Mesenchymal stem cell (in vitro differentiated cells and primary cell): ENCODE measurements at regions not wholly inside any gene's neighbourhood (a gene's known extent, or its start where the extent isn't known, plus 50 kb on each side); places are given as distances from the start of the nearest gene placed in this dataset.

Experiments used
- DNase-seq: peaks from one replicate; pipeline ENCODE4 v3.0.0-alpha.2; 2013
- H2AFZ ChIP-seq: one replicate; pipeline ENCODE4 v1.6.1; 2013; ENCODE audit warnings: low read depth, mild to moderate bottlenecking, control low read depth, inconsistent platforms, low read length, moderate library complexity
- H2AK5ac ChIP-seq: 2 replicates; pipeline ENCODE4 v1.6.1; 2013; ENCODE audit warnings: low read length, moderate library complexity, mild to moderate bottlenecking, inconsistent platforms; ENCODE audit not compliant: severe bottlenecking
- H2BK120ac ChIP-seq: one replicate; pipeline ENCODE4 v1.6.1; 2013; ENCODE audit warnings: low read depth, mild to moderate bottlenecking, inconsistent platforms, low read length, moderate library complexity
- H2BK12ac ChIP-seq, 2 experiments: one replicate each; pipeline ENCODE4 v1.6.1; 2013; ENCODE audit warnings: inconsistent platforms in 2 of 2, low read length in 2 of 2, mild to moderate bottlenecking in 2 of 2, moderate library complexity in 2 of 2, control low read depth in 1 of 2
- H2BK15ac ChIP-seq: one replicate; pipeline ENCODE4 v1.6.1; 2013; ENCODE audit warnings: mild to moderate bottlenecking, low read depth, inconsistent platforms; ENCODE audit not compliant: poor library complexity, severe bottlenecking
- H2BK5ac ChIP-seq: 2 replicates; pipeline ENCODE4 v1.6.1; 2013; ENCODE audit warnings: low read depth, mild to moderate bottlenecking, low read length, control low read depth, inconsistent platforms; ENCODE audit not compliant: poor library complexity, severe bottlenecking
- H3K14ac ChIP-seq, 2 experiments: one replicate each; pipeline ENCODE4 v1.6.1; 2013; ENCODE audit warnings: inconsistent platforms in 2 of 2, low read length in 2 of 2, control low read depth in 1 of 2, mild to moderate bottlenecking in 1 of 2, moderate library complexity in 1 of 2
- H3K18ac ChIP-seq, 2 experiments: one replicate each; pipeline ENCODE4 v1.6.1; 2013; ENCODE audit warnings: inconsistent platforms in 2 of 2, low read length in 2 of 2, control low read depth in 1 of 2, low read depth in 1 of 2, mild to moderate bottlenecking in 1 of 2
- H3K23ac ChIP-seq, 2 experiments: one replicate each; pipeline ENCODE4 v1.6.1; 2013; ENCODE audit warnings: inconsistent platforms in 2 of 2, low read length in 2 of 2, mild to moderate bottlenecking in 2 of 2, moderate library complexity in 2 of 2, control low read depth in 1 of 2
- H3K27ac ChIP-seq: 2 replicates; pipeline ENCODE4 v1.5.1; 2013; ENCODE audit warnings: mild to moderate bottlenecking, moderate library complexity, low read length, control low read depth, inconsistent platforms; ENCODE audit not compliant: poor library complexity, severe bottlenecking
- H3K27me3 ChIP-seq, 2 experiments: 2 replicates each; pipeline versions ENCODE4 v1.6.1 to v1.7.0; 2013; ENCODE audit warnings: low read length in 2 of 2, mild to moderate bottlenecking in 2 of 2, moderate library complexity in 2 of 2, control low read depth in 1 of 2, inconsistent platforms in 1 of 2; ENCODE audit not compliant: control insufficient read depth in 1 of 2, insufficient read depth in 1 of 2
- H3K36me3 ChIP-seq, 2 experiments: 2 replicates each; pipeline versions ENCODE4 v1.6.1 to v1.7.0; 2013; ENCODE audit warnings: low read length in 2 of 2, control low read depth in 1 of 2, inconsistent platforms in 1 of 2, low read depth in 1 of 2, mild to moderate bottlenecking in 1 of 2; ENCODE audit not compliant: insufficient read depth in 2 of 2, control insufficient read depth in 1 of 2
- H3K4ac ChIP-seq, 2 experiments: one replicate each; pipeline ENCODE4 v1.6.1; 2013; ENCODE audit warnings: inconsistent platforms in 2 of 2, low read length in 2 of 2, mild to moderate bottlenecking in 2 of 2, moderate library complexity in 2 of 2, control low read depth in 1 of 2, low read depth in 1 of 2
- H3K4me1 ChIP-seq: 2 replicates; pipeline ENCODE4 v1.6.1; 2013; ENCODE audit warnings: low read depth, low read length, control low read depth; ENCODE audit not compliant: control insufficient read depth, insufficient read depth
- H3K4me2 ChIP-seq: 2 replicates; pipeline ENCODE4 v1.6.1; 2013; ENCODE audit warnings: low read length, mild to moderate bottlenecking, inconsistent platforms; ENCODE audit not compliant: poor library complexity, severe bottlenecking
- H3K4me3 ChIP-seq, 2 experiments: 2 replicates each; pipeline versions ENCODE4 v1.5.1 to v1.7.0; 2013; ENCODE audit warnings: low read length in 2 of 2, mild to moderate bottlenecking in 2 of 2, control low read depth in 1 of 2, low read depth in 1 of 2; ENCODE audit not compliant: insufficient read depth in 1 of 2
- H3K79me1 ChIP-seq: replicated peaks from 2 replicates; pipeline ENCODE4 v1.6.1; 2013; ENCODE audit warnings: mild to moderate bottlenecking, control low read depth, low read length, inconsistent platforms; ENCODE audit not compliant: poor library complexity, severe bottlenecking
- H3K9ac ChIP-seq: 2 replicates; pipeline ENCODE4 v1.7.0; 2013; ENCODE audit warnings: mild to moderate bottlenecking, low read length, moderate library complexity
- H3K9me3 ChIP-seq: 2 replicates; pipeline ENCODE4 v1.7.0; 2013; ENCODE audit warnings: mild to moderate bottlenecking, low read length; ENCODE audit not compliant: control insufficient read depth
- H4K8ac ChIP-seq: one replicate; pipeline ENCODE4 v1.6.1; 2013; ENCODE audit warnings: inconsistent platforms, mild to moderate bottlenecking, low read length, moderate library complexity
- H4K91ac ChIP-seq: one replicate; pipeline ENCODE4 v1.6.1; 2013; ENCODE audit warnings: mild to moderate bottlenecking, low read length, inconsistent platforms
- WGBS: methylation state at CpG from one replicate; pipeline ENCODE4 v1.1.7; 2013; ENCODE audit warnings: mixed read lengths; 5-methylcytosine and 5-hydroxymethylcytosine counted together

- no peak overlapping the region for H3K23ac ChIP-seq
- H3K14ac ChIP-seq = no peak overlapping the region
- H3K18ac ChIP-seq = no peak overlapping the region
- no peak overlapping the region for H3K4me2 ChIP-seq
- no peak overlapping the region for H3K4me3 ChIP-seq
- no peak overlapping the region for H3K9ac ChIP-seq
- no peak overlapping the region for H2AFZ ChIP-seq
- 72% methylated on average over 3 of the region's 6 CpGs for WGBS
- no peaks in the 10 kb centered on the region for H3K9me3 ChIP-seq
- H3K36me3 ChIP-seq = peaks cover 4 to 8% of the 10 kb centered on the region in 2 experiments
- no peak overlapping the region for H2AK5ac ChIP-seq
- H3K4me1 ChIP-seq = peaks cover 5% of the 10 kb centered on the region
- no peak overlapping the region for H3K4ac ChIP-seq
- no peak overlapping the region for H2BK12ac ChIP-seq
- peaks cover 0 to 8% of the 10 kb centered on the region in 2 experiments for H3K27me3 ChIP-seq
- DNase-seq = no peak
- H2BK15ac ChIP-seq = no peak overlapping the region
- no peak overlapping the region for H2BK120ac ChIP-seq
- H3K27ac ChIP-seq = no peak overlapping the region
- H2BK5ac ChIP-seq = no peak overlapping the region
- no peaks in the 10 kb centered on the region for H3K79me1 ChIP-seq
- no peak overlapping the region for H4K8ac ChIP-seq
- no peak overlapping the region for H4K91ac ChIP-seq
These were observed 610.6 kb upstream of the DIPK2B start for GRCh38 chrX:45811326-45811725.

GRCh38 chrX:45807572-45808425 is 607.1 kb upstream of the DIPK2B start:
- Histone ChIP-seq H3K4me3 (peak overlapping the region in 1 of 2 experiments; percentile 72), H2BK5ac (no peak overlapping the region), H3K27ac (peak overlapping the region; percentile 98)

GRCh38 chrX:45806410-45807121 is 605.9 kb upstream of the DIPK2B start:
- H3K4ac ChIP-seq = no peak overlapping the region
- no peak overlapping the region for H2AFZ ChIP-seq
- no peak overlapping the region for H2BK15ac ChIP-seq
- no peaks in the 10 kb centered on the region for H3K9me3 ChIP-seq
- peak overlapping the region; percentile 87 for H4K8ac ChIP-seq
- DNase-seq = peak; percentile 94
- peak overlapping the region; percentile 18 for H4K91ac ChIP-seq
- H3K79me1 ChIP-seq = no peaks in the 10 kb centered on the region
- peaks cover 10% of the 10 kb centered on the region for H3K4me1 ChIP-seq
- WGBS = 2% methylated on average over 9 of the region's 10 CpGs
- H3K14ac ChIP-seq = no peak overlapping the region
- H2BK12ac ChIP-seq = no peak overlapping the region
- peak overlapping the region; percentile 14 to 79 for H3K18ac ChIP-seq
- H3K27ac ChIP-seq = peak overlapping the region; percentile 98
- peaks cover 0 to 2% of the 10 kb centered on the region in 2 experiments for H3K27me3 ChIP-seq
- H3K23ac ChIP-seq = no peak overlapping the region
- H3K36me3 ChIP-seq = peaks cover 0 to 3% of the 10 kb centered on the region in 2 experiments
- peak overlapping the region; percentile 55 for H3K4me2 ChIP-seq
- peak overlapping the region in 1 of 2 experiments; percentile 72 for H3K4me3 ChIP-seq
- peak overlapping the region; percentile 88 for H3K9ac ChIP-seq
- H2BK5ac ChIP-seq = peak overlapping the region; percentile 79
- H2AK5ac ChIP-seq = no peak overlapping the region
- H2BK120ac ChIP-seq = peak overlapping the region; percentile 34

More at GRCh38 chrX:45807572-45808425, 607.1 kb upstream of the DIPK2B start:
- H3K14ac ChIP-seq = no peak overlapping the region
- no peak overlapping the region for H3K23ac ChIP-seq
- peaks cover 0 to 3% of the 10 kb centered on the region in 2 experiments for H3K36me3 ChIP-seq
- H2BK12ac ChIP-seq = no peak overlapping the region
- H2BK120ac ChIP-seq = no peak overlapping the region
- no peaks in the 10 kb centered on the region for H3K79me1 ChIP-seq
- peaks cover 0 to 2% of the 10 kb centered on the region in 2 experiments for H3K27me3 ChIP-seq
- no peak overlapping the region for H4K8ac ChIP-seq
- H3K9ac ChIP-seq = peak overlapping the region; percentile 88
- no peak overlapping the region for H4K91ac ChIP-seq
- H3K4me2 ChIP-seq = no peak overlapping the region
- no peak overlapping the region for H2AFZ ChIP-seq
- H3K9me3 ChIP-seq = no peaks in the 10 kb centered on the region
- peak; percentile 75 for DNase-seq
- H2AK5ac ChIP-seq = no peak overlapping the region
- 3% methylated on average over 6 of the region's 12 CpGs for WGBS
- peaks cover 10% of the 10 kb centered on the region for H3K4me1 ChIP-seq
- H2BK15ac ChIP-seq = no peak overlapping the region
- H3K18ac ChIP-seq = no peak overlapping the region
- H3K4ac ChIP-seq = no peak overlapping the region

DNA sequence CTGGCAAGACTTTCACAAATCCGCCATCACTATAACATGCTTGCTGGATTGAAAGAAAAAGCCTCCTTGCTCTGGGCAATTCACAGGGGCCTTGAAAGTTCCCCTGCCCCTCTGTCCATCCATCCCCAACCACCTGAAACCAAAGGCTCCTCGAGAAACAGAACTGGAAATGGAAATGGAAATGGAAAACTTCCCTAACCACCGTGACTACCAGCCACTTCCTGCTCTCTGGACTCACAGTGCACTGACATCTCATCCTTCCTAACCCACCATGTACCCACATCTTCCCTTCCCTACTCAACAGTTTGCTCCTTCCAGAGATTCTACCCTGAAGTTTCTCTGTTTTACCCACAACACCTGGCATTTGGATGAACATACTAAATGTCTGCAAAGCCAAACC is 603.6 kb upstream of the DIPK2B start:
- no peak overlapping the region for H2BK5ac ChIP-seq
- H3K14ac ChIP-seq = peak overlapping the region in 1 of 2 experiments; percentile 15
- no peak overlapping the region for H3K4ac ChIP-seq
- H2BK120ac ChIP-seq = peak overlapping the region; percentile 34
- H3K23ac ChIP-seq = peak overlapping the region in 1 of 2 experiments; percentile 59
- no peak for DNase-seq
- H4K91ac ChIP-seq = peak overlapping the region; percentile 61
- no peaks in the 10 kb centered on the region for H3K27me3 ChIP-seq
- no peak overlapping the region for H2AFZ ChIP-seq
- H3K18ac ChIP-seq = peak overlapping the region in 1 of 2 experiments; percentile 66
- peaks cover 10% of the 10 kb centered on the region for H3K4me1 ChIP-seq
- no peaks in the 10 kb centered on the region for H3K36me3 ChIP-seq
- H2BK15ac ChIP-seq = peak overlapping the region; percentile 26
- H2BK12ac ChIP-seq = peak overlapping the region in 1 of 2 experiments; percentile 63
- peak overlapping the region; percentile 70 for H2AK5ac ChIP-seq
- H3K27ac ChIP-seq = peak overlapping the region; percentile 84
- WGBS = 95% methylated on average over 3 of the region's 3 CpGs
- peak overlapping the region in 1 of 2 experiments; percentile 21 for H3K4me3 ChIP-seq
- no peaks in the 10 kb centered on the region for H3K79me1 ChIP-seq
- H3K9ac ChIP-seq = peak overlapping the region; percentile 90
- no peak overlapping the region for H3K4me2 ChIP-seq
- H4K8ac ChIP-seq = no peak overlapping the region
- no peaks in the 10 kb centered on the region for H3K9me3 ChIP-seq
